ENCODE measurements at regions not wholly inside any gene's neighbourhood (a gene's known extent, or its start where the extent isn't known, plus 50 kb on each side); places are given as distances from the start of the nearest gene placed in this dataset.

DNA sequence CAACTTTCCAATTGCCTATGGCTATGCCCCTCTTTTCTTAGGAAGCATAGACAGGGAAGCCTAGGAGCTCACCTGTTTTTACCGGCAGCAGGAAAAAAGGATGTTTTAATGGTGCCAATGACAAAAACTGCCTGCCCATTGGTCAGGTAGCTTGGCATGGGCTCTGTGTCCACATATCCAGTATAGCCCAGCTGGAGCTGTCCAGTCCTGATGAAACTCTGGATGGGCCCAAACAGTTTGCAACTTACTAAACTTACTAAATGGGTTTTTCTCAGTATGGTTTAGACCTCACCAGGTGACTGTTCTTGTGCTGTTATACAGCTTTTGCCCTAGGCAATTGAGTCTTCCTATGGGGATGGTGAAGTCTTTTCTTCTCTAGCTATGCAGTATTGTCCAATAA, 711.2 kb downstream of the AMY1C start:
- TF ChIP-seq SIN3A (IDR thresholded peaks at IDR 0.05; ENCODE audit: borderline replicate concordance, insufficient read depth, low read length) (no peak), POLR2AphosphoS5 (IDR thresholded peaks at IDR 0.05; ENCODE audit: low read depth, low read length) (no peak)
